A673 (cell line): ENCODE measurements at regions not wholly inside any gene's neighbourhood (a gene's known extent, or its start where the extent isn't known, plus 50 kb on each side); places are given as distances from the start of the nearest gene placed in this dataset.
"Not testable (repeated sequence)": the region's sequence is repeated elsewhere in the genome, so short reads cannot be mapped to it uniquely, and the experiment has no call there.

Experiments used
- BruUV-seq: library from RNA; stranded (reverse); fragments of 400-500 nt; replicated peaks from 2 replicates; lab custom pipeline; 2021; lab: Mats Ljungman, UMichigan
- CTCF ChIA-PET: fragments of 300-600 bp; sonication (Branson Sonifier 250); formaldehyde crosslinking; loops from one replicate; lab custom pipeline; 2022; ENCODE audit warnings: antibody characterized with exemption; lab: Charles Lee
- POLR2A ChIA-PET: fragments of 300-600 bp; sonication (Branson Sonifier 250); formaldehyde crosslinking; loops from one replicate; lab custom pipeline; 2022; ENCODE audit warnings: antibody characterized with exemption; ENCODE audit not compliant: low non-redundant PET; lab: Charles Lee
- DNase-seq: peaks from one replicate; pipeline ENCODE4 v3.0.0-alpha.2; 2015; ENCODE audit warnings: low spot score
- H3K27ac ChIP-seq: fragments of 200-600 bp; sonication (generic); 2 replicates; pipeline ENCODE4 v1.5.1; 2016; ENCODE audit warnings: mixed run types, low read depth, mild to moderate bottlenecking, mixed read lengths, antibody characterized with exemption, low read length; ENCODE audit not compliant: poor library complexity, severe bottlenecking
- H3K27me3 ChIP-seq: fragments of 200-600 bp; sonication (generic); replicated peaks from 2 replicates; pipeline ENCODE4 v1.6.1; 2017; ENCODE audit warnings: mixed run types, low read depth, mild to moderate bottlenecking, mixed read lengths, antibody characterized with exemption, low read length; ENCODE audit not compliant: insufficient read depth, poor library complexity
- H3K36me3 ChIP-seq: fragments of 200-600 bp; sonication (generic); 2 replicates; pipeline ENCODE4 v1.6.1; 2016; ENCODE audit warnings: mixed run types, mild to moderate bottlenecking, mixed read lengths, antibody characterized with exemption, low read length; ENCODE audit not compliant: insufficient read depth, poor library complexity, severe bottlenecking
- H3K4me1 ChIP-seq: fragments of 200-600 bp; sonication (generic); 2 replicates; pipeline ENCODE4 v1.6.1; 2017; ENCODE audit warnings: mixed run types, mild to moderate bottlenecking, mixed read lengths, antibody characterized with exemption, low read length; ENCODE audit not compliant: insufficient read depth, poor library complexity, severe bottlenecking
- H3K4me3 ChIP-seq: fragments of 200-600 bp; sonication (generic); 2 replicates; pipeline ENCODE4 v1.5.1; 2016; ENCODE audit warnings: low read depth, mixed run types, mild to moderate bottlenecking, mixed read lengths, low read length; ENCODE audit not compliant: poor library complexity, severe bottlenecking
- H3K9me3 ChIP-seq: fragments of 200-600 bp; sonication (generic); 2 replicates; pipeline ENCODE4 v1.6.1; 2016; ENCODE audit warnings: mixed run types, low read depth, mild to moderate bottlenecking, mixed read lengths, antibody characterized with exemption, low read length; ENCODE audit not compliant: poor library complexity, severe bottlenecking
- CTCF ChIP-seq: fragments of 300-800, 200-600 bp; sonication (generic); conservative IDR thresholded peaks from 2 replicates; pipeline ENCODE4 v1.5.1; 2017; ENCODE audit warnings: low read depth, mild to moderate bottlenecking, antibody characterized with exemption, low read length, moderate library complexity, mixed read lengths
- EZH2 ChIP-seq: fragments of 200-600 bp; sonication (generic); IDR thresholded peaks from 2 replicates; pipeline ENCODE4 v1.6.1; 2017; ENCODE audit warnings: borderline replicate concordance, low read depth, mild to moderate bottlenecking, mixed read lengths, antibody characterized with exemption, low read length; ENCODE audit not compliant: poor library complexity, severe bottlenecking
- intact Hi-C: fragments of 100-400 bp; cut with micrococcal nuclease; formaldehyde crosslinking; loops from one replicate; pipeline ENCODE4 v1.10.0; 2022; ENCODE audit not compliant: unreplicated experiment

DNA sequence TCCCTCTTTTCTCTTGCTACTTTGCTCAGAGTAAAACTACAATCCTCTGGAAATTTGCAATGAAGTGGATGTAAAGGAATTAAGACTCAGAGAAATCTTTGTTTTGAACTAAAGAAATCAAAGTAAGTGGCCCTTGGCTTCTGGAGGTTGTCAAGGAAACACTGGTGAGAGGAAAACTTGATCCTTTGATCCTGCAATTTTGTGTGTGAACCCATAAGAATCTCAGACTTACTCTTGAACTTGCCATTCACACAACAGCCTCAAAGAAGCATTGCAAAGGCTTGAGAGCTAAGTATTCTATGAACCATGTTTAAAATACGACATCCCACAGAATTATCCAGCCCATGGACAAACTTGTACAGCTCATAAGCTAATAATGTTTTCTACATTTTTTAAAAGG is 827.5 kb downstream of the TAF11L14 start:
- no peak for TF ChIP-seq EZH2
- TF ChIP-seq CTCF = no peak
- CTCF ChIA-PET = no interaction called here

GRCh38 chr5:18465833-18466681 is 831.8 kb downstream of the TAF11L14 start:
- H3K36me3 ChIP-seq = no peaks in the 10 kb centered on the region

More for the DNA sequence above, 827.5 kb downstream of the TAF11L14 start:
- no peaks in the 10 kb centered on the region for H3K4me1 ChIP-seq
- DNase-seq = no peak
- H3K27me3 ChIP-seq = no peaks in the 10 kb centered on the region
- BruUV-seq = no TSS peak
- H3K4me3 ChIP-seq = no peak overlapping the region
- H3K27ac ChIP-seq = no peak overlapping the region
- intact Hi-C loops = no loop called here
- no peaks in the 10 kb centered on the region for H3K36me3 ChIP-seq
- no peaks in the 10 kb centered on the region for H3K9me3 ChIP-seq
- POLR2A ChIA-PET = no interaction called here

DNA sequence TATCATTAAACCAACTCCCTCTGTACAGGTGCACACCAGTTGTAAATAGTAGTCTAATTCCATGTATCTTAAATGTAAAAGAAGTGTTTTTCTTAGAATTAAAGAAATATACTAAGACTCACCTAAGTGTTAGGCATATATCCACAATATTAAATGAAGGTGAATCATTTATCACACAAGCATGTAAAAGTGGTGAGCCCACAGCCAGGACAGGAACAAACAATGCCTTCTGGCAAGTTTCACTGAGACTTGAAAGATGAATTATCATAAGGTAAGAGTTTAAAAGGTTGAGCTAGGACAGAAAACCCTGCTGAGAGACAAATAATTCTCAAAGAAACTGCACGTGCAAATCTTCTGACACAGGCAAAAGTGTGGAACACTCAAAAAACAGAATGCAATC is 832.5 kb downstream of the TAF11L14 start:
- no peak overlapping the region for H3K4me3 ChIP-seq
- no peaks in the 10 kb centered on the region for H3K36me3 ChIP-seq
- H3K27ac ChIP-seq = no peak overlapping the region
- no TSS peak for BruUV-seq
- TF ChIP-seq CTCF (no peak), EZH2 (no peak)
- no peak for DNase-seq
- no peaks in the 10 kb centered on the region for H3K9me3 ChIP-seq
- ChIA-PET POLR2A (no interaction called here), CTCF (interaction anchor here (0.7 to 1.4 kb wide), 4 partner anchors 20 to 233 kb away, joined by 3 to 6 read pairs (median 4); no protein-coding TSS in a partner anchor)
- intact Hi-C loops = loop anchor here (1.0 to 2.0 kb wide), 2 partner anchors 232 to 1142 kb away; no protein-coding TSS in a partner anchor
- H3K4me1 ChIP-seq = no peaks in the 10 kb centered on the region
- no peaks in the 10 kb centered on the region for H3K27me3 ChIP-seq

More at GRCh38 chr5:18465833-18466681, 831.8 kb downstream of the TAF11L14 start:
- ChIA-PET POLR2A (no interaction called here), CTCF (interaction anchor here (0.7 to 1.4 kb wide), 4 partner anchors 19 to 233 kb away, joined by 3 to 6 read pairs (median 4); no protein-coding TSS in a partner anchor)
- no TSS peak for BruUV-seq
- intact Hi-C loops = loop anchor here (1.0 to 2.0 kb wide), 2 partner anchors 232 to 1143 kb away; no protein-coding TSS in a partner anchor
- no peaks in the 10 kb centered on the region for H3K9me3 ChIP-seq
- no peaks in the 10 kb centered on the region for H3K27me3 ChIP-seq
- DNase-seq = peak; percentile 77
- TF ChIP-seq CTCF (peak; percentile 86), EZH2 (no peak)
- no peaks in the 10 kb centered on the region for H3K4me1 ChIP-seq
- H3K4me3 ChIP-seq = no peak overlapping the region
- H3K27ac ChIP-seq = no peak overlapping the region

DNA sequence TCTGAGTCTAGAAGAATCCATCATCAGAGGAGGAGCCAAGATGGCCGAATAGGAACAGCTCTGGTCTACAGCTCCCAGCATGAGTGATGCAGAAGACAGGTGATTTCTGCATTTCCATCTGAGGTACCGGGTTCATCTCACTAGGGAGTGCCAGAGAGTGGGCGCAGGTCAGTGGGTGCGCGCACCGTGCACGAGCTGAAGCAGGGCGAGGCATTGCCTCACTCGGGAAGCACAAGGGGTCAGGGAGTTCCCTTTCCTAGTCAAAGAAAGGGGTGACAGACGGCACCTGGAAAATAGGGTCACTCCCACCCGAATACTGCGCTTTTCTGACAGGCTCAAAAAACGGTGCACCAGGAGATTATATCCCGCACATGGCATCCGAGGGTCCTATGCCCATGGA is 837.5 kb downstream of the TAF11L14 start:
- BruUV-seq, POLR2A ChIA-PET, H3K27me3 ChIP-seq, H3K4me3 ChIP-seq, H3K9me3 ChIP-seq, H3K36me3 ChIP-seq, DNase-seq, intact Hi-C loops, H3K27ac ChIP-seq, H3K4me1 ChIP-seq, CTCF ChIA-PET: not testable (repeated sequence)
